ENCODE measurements at regions not wholly inside any gene's neighbourhood (a gene's known extent, or its start where the extent isn't known, plus 50 kb on each side); places are given as distances from the start of the nearest gene placed in this dataset.
"Not testable (repeated sequence)": the region's sequence is repeated elsewhere in the genome, so short reads cannot be mapped to it uniquely, and the experiment has no call there.

DNA sequence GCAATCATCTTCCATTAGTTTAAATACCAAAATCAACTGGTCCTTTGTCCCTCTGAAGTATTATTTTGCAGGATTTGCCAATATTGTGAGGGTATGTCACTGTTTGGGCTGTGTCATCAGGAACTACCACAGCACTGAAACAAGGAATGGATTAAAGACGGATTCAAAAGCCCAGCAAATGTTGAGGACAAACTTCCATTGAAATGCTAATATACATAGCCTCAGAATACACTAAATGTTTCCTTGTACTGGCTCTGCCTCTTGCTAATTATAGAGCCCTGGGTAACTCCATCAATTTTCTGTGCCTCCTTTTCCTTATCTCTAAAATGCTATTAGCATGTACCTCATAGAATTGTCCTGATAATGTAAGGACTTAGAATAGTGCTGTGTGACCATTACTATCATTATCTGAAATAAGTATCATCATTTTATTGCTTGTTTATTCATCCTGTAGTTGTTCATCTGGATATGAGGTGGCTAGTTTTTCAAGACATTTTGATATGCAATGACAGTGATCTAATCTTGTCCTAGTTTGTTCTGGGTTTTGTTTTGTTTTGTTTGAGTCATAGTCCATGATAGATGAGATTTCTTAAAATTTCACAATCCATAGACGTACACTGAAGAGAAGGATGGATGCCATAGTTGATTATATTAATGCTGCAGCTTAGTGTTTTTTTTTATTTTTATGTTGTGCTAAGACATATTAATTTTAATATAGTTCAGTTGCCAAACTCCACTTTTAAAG lies 333.4 kb upstream of the KCNH7 start:
- no peaks in the 10 kb centered on the region for H3K27me3 Mint-ChIP-seq
- H3K27ac Mint-ChIP-seq, result no peak overlapping the region
- ATAC-seq (replicated peaks) (no peak), DNase-seq (no peak)
- no peaks in the 10 kb centered on the region for H3K4me1 Mint-ChIP-seq (ENCODE audit: low read depth in 2 of 2)
- H3K36me3 Mint-ChIP-seq (ENCODE audit: insufficient read depth), result no peaks in the 10 kb centered on the region
- no peak overlapping the region for H3K4me3 Mint-ChIP-seq
- H3K9me3 Mint-ChIP-seq, result peaks cover 0 to 4% of the 10 kb centered on the region in 2 donors

DNA sequence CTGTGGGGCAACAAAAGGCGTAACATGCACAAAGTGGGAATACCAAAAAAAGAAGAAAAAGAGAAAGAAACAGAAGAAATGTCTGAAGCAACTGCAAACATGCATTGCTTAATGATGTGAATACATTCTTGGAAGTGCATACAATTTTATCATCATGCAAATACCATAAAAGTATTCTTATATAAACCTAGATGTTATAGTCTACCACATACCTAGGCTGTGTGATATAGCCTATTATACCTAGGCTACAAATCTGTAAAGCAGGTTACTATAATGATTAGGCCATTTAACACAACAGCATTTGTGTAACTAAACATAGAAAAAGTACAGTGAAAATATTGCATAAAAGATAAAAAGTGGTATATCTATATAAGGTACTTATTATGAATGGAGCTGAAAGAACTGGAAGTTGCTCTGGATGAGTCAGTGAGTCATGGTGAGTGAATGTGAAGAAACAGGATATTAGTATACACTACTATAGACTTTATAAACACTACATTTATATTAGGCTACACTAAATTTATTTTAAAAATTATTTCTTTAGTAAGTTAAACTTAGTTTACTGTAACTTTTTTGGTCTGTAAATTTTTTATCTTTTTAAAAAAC lies 319.4 kb upstream of the KCNH7 start:
- DNase-seq, result no peak
- Mint-ChIP-seq H3K4me1 (ENCODE audit: low read depth in 2 of 2) (no peaks in the 10 kb centered on the region), H3K4me3 (no peak overlapping the region), H3K27me3 (no peaks in the 10 kb centered on the region), H3K9me3 (peaks cover 0 to 11% of the 10 kb centered on the region in 2 donors), H3K36me3 (ENCODE audit: insufficient read depth) (no peaks in the 10 kb centered on the region), H3K27ac (no peak overlapping the region)
- ATAC-seq (replicated peaks), result no peak

DNA sequence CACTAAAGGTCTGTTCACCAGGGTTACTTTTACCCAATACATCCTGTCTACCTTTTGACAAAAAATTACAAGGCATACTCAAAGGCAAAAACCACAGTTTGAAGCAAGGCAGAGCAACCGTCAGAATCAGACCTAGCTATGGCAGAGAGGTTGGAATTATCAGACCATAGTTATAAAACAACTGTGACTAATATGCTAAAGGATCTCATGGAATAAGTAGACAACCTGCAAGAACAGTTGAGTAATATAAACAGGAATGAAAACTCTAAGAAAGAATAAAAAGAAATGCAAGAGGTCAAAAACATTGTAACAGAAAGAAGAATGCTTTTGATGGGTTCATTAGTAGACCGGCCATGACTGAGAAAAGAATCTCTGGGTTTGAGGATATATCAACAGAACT lies 318.8 kb upstream of the KCNH7 start:
- no peak for ATAC-seq (replicated peaks)
- Mint-ChIP-seq H3K36me3 (ENCODE audit: insufficient read depth) (no peaks in the 10 kb centered on the region), H3K27me3 (no peaks in the 10 kb centered on the region), H3K4me1 (ENCODE audit: low read depth in 2 of 2) (no peaks in the 10 kb centered on the region), H3K9me3 (peaks cover 0 to 11% of the 10 kb centered on the region in 2 donors), H3K27ac (no peak overlapping the region), H3K4me3 (no peak overlapping the region)
- DNase-seq, result no peak

DNA sequence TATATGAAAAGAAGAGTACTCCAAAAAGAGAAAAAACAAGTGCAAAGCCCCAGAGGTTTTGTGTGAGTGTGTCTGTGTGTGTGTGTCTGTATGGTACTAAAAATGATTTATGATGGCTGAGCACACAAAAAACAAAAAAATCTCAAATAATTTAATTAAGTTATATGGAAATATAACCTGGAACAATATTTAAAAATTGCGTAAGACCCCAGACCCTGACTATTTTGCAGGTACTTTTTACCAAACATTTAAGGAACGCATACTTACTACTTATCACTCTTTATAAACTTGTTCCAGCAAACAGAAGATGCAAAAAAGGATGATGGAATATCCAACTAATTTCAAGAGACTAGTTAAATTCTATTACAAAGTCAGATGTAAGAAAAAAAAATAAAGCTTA lies 317.4 kb upstream of the KCNH7 start:
- no peaks in the 10 kb centered on the region for H3K27me3 Mint-ChIP-seq
- H3K9me3 Mint-ChIP-seq, result peaks cover 0 to 11% of the 10 kb centered on the region in 2 donors
- H3K27ac Mint-ChIP-seq, result no peak overlapping the region
- DNase-seq, result no peak
- no peaks in the 10 kb centered on the region for H3K36me3 Mint-ChIP-seq (ENCODE audit: insufficient read depth)
- ATAC-seq (replicated peaks), result no peak
- H3K4me3 Mint-ChIP-seq, result no peak overlapping the region
- no peaks in the 10 kb centered on the region for H3K4me1 Mint-ChIP-seq (ENCODE audit: low read depth in 2 of 2)

DNA sequence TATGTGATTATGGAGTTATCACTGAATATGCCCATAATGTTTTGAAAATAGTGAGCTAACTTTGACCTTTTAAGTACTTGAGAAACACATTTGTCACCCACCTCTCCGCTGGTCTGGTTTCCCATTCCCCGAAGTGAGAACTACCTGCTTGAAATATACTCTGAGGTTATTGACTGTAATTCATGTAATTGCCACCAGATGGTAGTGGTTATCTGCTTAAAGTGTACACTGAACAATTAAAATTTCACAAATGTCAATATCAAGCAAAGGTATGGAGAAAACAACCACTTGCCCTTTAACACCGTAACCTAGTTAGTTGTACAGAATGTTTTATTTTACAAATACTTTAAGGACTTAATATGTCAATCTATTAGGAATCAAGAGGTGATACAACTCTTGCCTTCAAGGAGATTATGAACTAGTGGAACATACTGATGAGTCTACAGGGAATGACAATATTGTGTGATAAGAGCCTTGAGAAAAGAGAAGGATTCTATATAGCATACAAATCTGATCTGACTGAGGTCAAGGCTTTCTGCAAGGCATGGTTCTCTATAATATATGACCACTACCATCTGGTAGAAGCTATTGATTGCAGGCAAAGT lies 316.8 kb upstream of the KCNH7 start:
- no peaks in the 10 kb centered on the region for H3K36me3 Mint-ChIP-seq (ENCODE audit: insufficient read depth)
- ATAC-seq (replicated peaks), result no peak
- peaks cover 0 to 11% of the 10 kb centered on the region in 2 donors for H3K9me3 Mint-ChIP-seq
- H3K27ac Mint-ChIP-seq, result no peak overlapping the region
- no peaks in the 10 kb centered on the region for H3K4me1 Mint-ChIP-seq (ENCODE audit: low read depth in 2 of 2)
- DNase-seq, result no peak
- no peak overlapping the region for H3K4me3 Mint-ChIP-seq
- no peaks in the 10 kb centered on the region for H3K27me3 Mint-ChIP-seq

DNA sequence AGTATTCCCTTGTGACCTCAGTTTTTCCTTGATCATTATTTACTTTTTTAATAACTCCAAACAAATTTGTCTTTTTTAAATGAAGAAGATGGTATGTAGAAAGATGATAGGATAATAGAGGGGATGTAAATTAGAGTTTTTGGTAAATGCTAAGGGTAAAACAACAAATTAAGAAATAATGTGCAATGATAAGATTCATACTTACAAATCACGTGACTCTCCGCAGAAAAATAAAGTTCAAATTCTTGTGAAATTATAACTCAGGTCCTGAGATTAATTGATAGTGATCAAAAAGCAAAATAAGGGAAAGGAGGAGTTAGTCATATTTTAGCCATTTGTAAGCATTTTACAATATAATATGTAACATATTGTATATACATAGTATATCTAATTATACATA lies 304.1 kb upstream of the KCNH7 start:
- Mint-ChIP-seq H3K9me3 (peaks cover 3 to 7% of the 10 kb centered on the region in 2 donors), H3K4me1 (ENCODE audit: low read depth in 2 of 2) (no peaks in the 10 kb centered on the region), H3K27me3 (no peaks in the 10 kb centered on the region), H3K4me3 (no peak overlapping the region), H3K36me3 (ENCODE audit: insufficient read depth) (no peaks in the 10 kb centered on the region), H3K27ac (no peak overlapping the region)
- ATAC-seq (replicated peaks) (no peak), DNase-seq (no peak)

DNA sequence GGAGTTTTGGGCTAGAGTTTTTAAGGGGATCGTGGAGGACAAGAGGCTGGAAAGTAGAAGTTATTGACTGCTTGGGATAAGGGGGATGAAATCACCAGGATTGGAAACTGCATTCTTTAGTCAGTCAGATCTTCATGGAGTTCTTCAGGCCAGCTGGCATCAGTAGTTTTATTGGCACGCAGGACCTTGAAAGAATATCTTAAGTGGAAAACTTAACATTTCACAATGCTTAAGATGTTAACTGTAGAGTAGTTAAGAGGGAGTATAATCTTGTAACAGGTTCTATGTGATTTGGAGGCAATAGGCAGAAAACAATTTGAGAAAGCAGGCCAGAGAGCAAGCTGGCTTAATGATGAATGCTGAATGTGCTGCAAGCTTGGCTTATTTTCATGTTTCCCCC lies 300.4 kb upstream of the KCNH7 start:
- DNase-seq (no peak), ATAC-seq (replicated peaks) (no peak)
- H3K27me3 Mint-ChIP-seq, result no peaks in the 10 kb centered on the region
- H3K4me3 Mint-ChIP-seq, result no peak overlapping the region
- H3K36me3 Mint-ChIP-seq (ENCODE audit: insufficient read depth), result no peaks in the 10 kb centered on the region
- no peaks in the 10 kb centered on the region for H3K4me1 Mint-ChIP-seq (ENCODE audit: low read depth in 2 of 2)
- peaks cover 3 to 7% of the 10 kb centered on the region in 2 donors for H3K9me3 Mint-ChIP-seq
- H3K27ac Mint-ChIP-seq, result no peak overlapping the region

DNA sequence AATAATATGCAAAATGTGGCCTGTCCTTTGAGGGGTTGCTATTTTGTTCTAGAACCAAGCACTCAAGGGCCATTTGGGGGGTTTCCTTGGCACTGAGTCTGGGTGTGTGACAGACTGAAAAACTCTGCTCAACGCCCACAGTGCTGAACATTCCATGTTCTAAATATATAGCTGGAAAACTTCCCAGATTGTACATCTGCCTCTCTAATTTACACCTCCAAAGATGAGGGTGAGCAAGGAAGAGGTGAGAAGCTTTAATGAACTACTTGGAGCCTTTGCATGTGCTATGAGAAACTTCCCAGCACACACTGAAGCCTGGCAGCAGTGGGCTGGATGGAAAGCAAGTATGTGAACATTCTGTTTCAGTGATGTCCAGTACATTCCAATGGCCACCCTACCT lies 296.7 kb upstream of the KCNH7 start:
- no peaks in the 10 kb centered on the region for H3K36me3 Mint-ChIP-seq (ENCODE audit: insufficient read depth)
- H3K4me1 Mint-ChIP-seq (ENCODE audit: low read depth in 2 of 2), result no peaks in the 10 kb centered on the region

DNA sequence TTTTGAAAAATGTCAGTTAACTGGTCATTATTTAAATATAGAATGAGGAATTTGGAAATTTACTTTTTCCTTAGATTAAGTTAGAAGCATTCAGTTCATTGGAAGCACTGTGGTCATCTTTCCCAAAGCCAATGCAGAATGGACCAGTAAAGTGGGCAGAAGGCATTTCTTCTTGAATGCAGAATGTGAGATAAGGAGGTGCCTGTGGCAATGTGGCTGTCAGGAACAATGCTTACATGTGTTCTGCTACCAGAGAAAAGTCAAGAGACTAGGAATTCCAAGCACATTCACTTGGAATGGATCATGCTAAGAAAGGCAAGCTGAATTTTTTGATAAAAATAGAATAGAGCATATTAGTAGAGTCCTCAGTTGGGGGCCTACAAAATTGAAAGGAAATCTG lies 295.0 kb upstream of the KCNH7 start:
- no peak overlapping the region for H3K27ac Mint-ChIP-seq

More for the DNA sequence above, 296.7 kb upstream of the KCNH7 start:
- Mint-ChIP-seq H3K9me3 (peaks cover 4 to 7% of the 10 kb centered on the region in 2 donors), H3K27ac (no peak overlapping the region), H3K4me3 (no peak overlapping the region), H3K27me3 (no peaks in the 10 kb centered on the region)
- ATAC-seq (replicated peaks), result no peak
- DNase-seq, result no peak

DNA sequence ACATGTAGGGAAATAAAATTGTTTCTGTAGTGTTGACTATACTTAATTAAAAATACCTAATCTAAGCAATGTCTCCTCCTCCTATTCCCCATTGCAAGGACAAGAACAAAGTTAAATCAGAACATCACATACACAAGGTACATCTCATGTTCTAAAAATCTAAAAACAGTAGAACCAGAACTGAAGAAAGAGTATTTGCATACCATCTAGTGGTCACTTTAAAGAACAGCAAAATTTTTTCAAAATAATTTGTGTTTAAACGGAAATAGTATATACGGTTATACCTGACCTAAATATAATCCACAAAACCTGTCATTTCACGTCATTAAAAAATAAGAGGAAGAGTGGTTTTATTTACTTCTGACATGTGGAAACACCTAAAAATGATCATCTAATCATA lies 294.3 kb upstream of the KCNH7 start:
- DNase-seq (no peak), ATAC-seq (replicated peaks) (no peak)
- H3K27ac Mint-ChIP-seq, result no peak overlapping the region
- H3K4me1 Mint-ChIP-seq (ENCODE audit: low read depth in 2 of 2), result no peaks in the 10 kb centered on the region
- no peaks in the 10 kb centered on the region for H3K27me3 Mint-ChIP-seq
- H3K4me3 Mint-ChIP-seq, result no peak overlapping the region
- H3K36me3 Mint-ChIP-seq (ENCODE audit: insufficient read depth), result no peaks in the 10 kb centered on the region
- peaks cover 0 to 6% of the 10 kb centered on the region in 2 donors for H3K9me3 Mint-ChIP-seq

More for the DNA sequence above, 295.0 kb upstream of the KCNH7 start:
- Mint-ChIP-seq H3K4me3 (no peak overlapping the region), H3K36me3 (ENCODE audit: insufficient read depth) (no peaks in the 10 kb centered on the region), H3K27me3 (no peaks in the 10 kb centered on the region), H3K9me3 (peaks cover 3 to 6% of the 10 kb centered on the region in 2 donors), H3K4me1 (ENCODE audit: low read depth in 2 of 2) (no peaks in the 10 kb centered on the region)
- DNase-seq, result no peak
- no peak for ATAC-seq (replicated peaks)

DNA sequence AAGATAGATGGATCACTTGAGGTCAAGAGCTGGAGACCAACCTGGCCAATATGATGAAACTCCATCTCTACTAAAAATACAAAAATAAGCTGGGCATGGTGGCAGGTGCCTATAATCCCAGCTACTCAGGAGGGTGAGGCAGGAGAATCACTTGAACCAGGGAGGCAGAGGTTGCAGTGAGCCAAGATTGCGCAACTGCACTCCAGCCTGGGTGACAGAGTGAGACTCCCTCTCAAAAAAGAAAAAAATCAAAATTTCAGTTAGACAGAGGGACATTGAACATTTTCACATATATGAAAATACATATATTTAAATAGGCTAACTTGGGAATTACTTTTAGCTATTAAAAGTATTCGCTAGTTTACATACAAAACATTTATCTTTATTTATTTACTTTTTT lies 293.6 kb upstream of the KCNH7 start:
- not testable (repeated sequence) for H3K9me3 Mint-ChIP-seq; H3K4me3 Mint-ChIP-seq; ATAC-seq (replicated peaks); H3K27me3 Mint-ChIP-seq; DNase-seq; H3K36me3 Mint-ChIP-seq (ENCODE audit: insufficient read depth); H3K4me1 Mint-ChIP-seq (ENCODE audit: low read depth in 2 of 2); H3K27ac Mint-ChIP-seq

DNA sequence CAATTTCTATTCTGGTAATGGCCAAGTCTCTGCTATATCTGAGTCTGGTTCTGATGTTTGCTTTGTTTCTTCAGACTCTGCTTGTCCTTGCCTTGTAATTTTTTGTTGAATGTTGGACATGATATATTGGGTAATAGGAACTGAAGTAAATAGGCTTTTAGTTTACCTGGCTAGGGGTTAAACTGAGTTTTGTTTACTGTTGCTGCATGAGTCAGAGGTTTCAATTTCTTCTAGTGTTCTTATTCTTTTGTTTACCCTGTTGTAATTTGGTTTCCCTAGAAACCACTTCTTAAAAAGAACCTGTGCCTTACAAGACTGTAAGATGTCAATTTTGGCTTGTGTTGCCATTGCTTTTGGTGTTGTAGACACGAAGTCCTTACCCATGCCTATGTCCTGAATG lies 285.0 kb upstream of the KCNH7 start:
- Mint-ChIP-seq H3K4me1 (ENCODE audit: low read depth in 2 of 2) (no peaks in the 10 kb centered on the region), H3K9me3 (peaks cover 0 to 8% of the 10 kb centered on the region in 2 donors), H3K4me3 (no peak overlapping the region), H3K27ac (no peak overlapping the region), H3K27me3 (no peaks in the 10 kb centered on the region), H3K36me3 (ENCODE audit: insufficient read depth) (no peaks in the 10 kb centered on the region)
- ATAC-seq (replicated peaks) (no peak), DNase-seq (no peak)

DNA sequence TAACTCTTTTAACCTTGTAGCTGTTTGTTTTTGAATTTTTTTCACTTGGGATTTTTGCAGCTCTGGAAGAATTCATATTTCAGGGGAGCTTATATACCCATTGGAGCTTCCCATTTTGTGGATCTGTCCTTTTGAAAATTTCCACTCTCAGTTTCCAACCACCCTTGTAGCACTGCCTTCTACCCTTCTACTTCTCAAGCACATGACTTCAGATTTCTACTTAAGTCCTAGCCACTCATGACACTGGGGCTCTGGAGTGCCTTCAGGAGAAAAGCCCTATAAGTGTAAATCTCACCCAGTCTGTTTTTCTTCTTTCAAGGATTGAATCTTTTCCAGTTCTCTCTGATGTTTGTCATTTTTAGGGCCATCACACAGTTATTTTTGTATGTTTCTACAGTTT lies 283.7 kb upstream of the KCNH7 start:
- ATAC-seq (replicated peaks) (no peak), DNase-seq (no peak)
- Mint-ChIP-seq H3K36me3 (ENCODE audit: insufficient read depth) (no peaks in the 10 kb centered on the region), H3K4me1 (ENCODE audit: low read depth in 2 of 2) (no peaks in the 10 kb centered on the region), H3K27me3 (no peaks in the 10 kb centered on the region), H3K9me3 (peaks cover 0 to 8% of the 10 kb centered on the region in 2 donors), H3K4me3 (no peak overlapping the region), H3K27ac (no peak overlapping the region)

DNA sequence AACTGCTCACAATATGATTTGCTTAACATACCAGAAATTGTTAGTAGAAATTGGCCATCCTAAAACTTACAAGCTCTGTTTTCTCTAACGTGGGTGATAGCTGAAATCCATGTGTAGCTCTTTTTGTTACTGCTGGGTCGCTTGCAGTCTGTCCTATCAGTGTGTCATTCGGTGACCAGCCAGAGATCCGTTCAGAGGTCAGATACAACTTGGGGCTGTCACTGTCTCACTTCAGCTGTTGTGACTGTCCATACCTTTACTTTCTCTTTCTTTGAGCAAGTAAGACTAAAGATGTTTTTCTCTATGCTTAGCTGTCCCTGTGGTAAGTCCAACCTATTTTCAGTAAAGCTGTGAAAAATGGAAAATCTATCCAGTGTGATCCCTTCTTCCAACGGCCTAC lies 282.9 kb upstream of the KCNH7 start:
- no peaks in the 10 kb centered on the region for H3K27me3 Mint-ChIP-seq
- DNase-seq (no peak), ATAC-seq (replicated peaks) (no peak)
- peaks cover 0 to 8% of the 10 kb centered on the region in 2 donors for H3K9me3 Mint-ChIP-seq
- H3K4me1 Mint-ChIP-seq (ENCODE audit: low read depth in 2 of 2), result no peaks in the 10 kb centered on the region
- H3K27ac Mint-ChIP-seq, result no peak overlapping the region
- no peak overlapping the region for H3K4me3 Mint-ChIP-seq
- H3K36me3 Mint-ChIP-seq (ENCODE audit: insufficient read depth), result no peaks in the 10 kb centered on the region
